Ovary (tissue), 3 donors: ENCODE measurements at regions not wholly inside any gene's neighbourhood (a gene's known extent, or its start where the extent isn't known, plus 50 kb on each side); places are given as distances from the start of the nearest gene placed in this dataset.

Experiments used
- POLR2A ChIP-seq: fragments of 450-650 bp; IDR thresholded peaks from one replicate; pipeline ENCODE4 v1.6.1; 2017; ENCODE audit warnings: antibody characterized with exemption, mild to moderate bottlenecking, moderate library complexity
- TF ChIP-seq, protein P1 (sequence below), 3 donors: fragments of 450-650 bp in 2 of 3; fragments of 200-600 bp in 1 of 3; IDR thresholded peaks; one replicate each; pipeline versions ENCODE4 v1.5.1 to v1.8.0; 2016 to 2022; ENCODE audit warnings: antibody characterized with exemption in 3 of 3, mild to moderate bottlenecking in 1 of 3
- donor health status: DM: no; HTN: no; CAD: no.

GRCh38 chr14:101704140-101704539, 57.4 kb upstream of the PPP2R5C start:
- TF ChIP-seq, protein P1, sequence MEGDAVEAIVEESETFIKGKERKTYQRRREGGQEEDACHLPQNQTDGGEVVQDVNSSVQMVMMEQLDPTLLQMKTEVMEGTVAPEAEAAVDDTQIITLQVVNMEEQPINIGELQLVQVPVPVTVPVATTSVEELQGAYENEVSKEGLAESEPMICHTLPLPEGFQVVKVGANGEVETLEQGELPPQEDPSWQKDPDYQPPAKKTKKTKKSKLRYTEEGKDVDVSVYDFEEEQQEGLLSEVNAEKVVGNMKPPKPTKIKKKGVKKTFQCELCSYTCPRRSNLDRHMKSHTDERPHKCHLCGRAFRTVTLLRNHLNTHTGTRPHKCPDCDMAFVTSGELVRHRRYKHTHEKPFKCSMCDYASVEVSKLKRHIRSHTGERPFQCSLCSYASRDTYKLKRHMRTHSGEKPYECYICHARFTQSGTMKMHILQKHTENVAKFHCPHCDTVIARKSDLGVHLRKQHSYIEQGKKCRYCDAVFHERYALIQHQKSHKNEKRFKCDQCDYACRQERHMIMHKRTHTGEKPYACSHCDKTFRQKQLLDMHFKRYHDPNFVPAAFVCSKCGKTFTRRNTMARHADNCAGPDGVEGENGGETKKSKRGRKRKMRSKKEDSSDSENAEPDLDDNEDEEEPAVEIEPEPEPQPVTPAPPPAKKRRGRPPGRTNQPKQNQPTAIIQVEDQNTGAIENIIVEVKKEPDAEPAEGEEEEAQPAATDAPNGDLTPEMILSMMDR (IDR thresholded peaks at IDR 0.05): no peak
- no peak for TF ChIP-seq POLR2A
